PC-3 (cell line): ENCODE measurements at regions not wholly inside any gene's neighbourhood (a gene's known extent, or its start where the extent isn't known, plus 50 kb on each side); places are given as distances from the start of the nearest gene placed in this dataset.
"Not testable (repeated sequence)": the region's sequence is repeated elsewhere in the genome, so short reads cannot be mapped to it uniquely, and the experiment has no call there.

Experiments
- CTCF ChIP-seq: fragments of 300-600 bp; sonication (generic); conservative IDR thresholded peaks from 2 replicates; pipeline ENCODE4 v1.5.1; 2017; ENCODE audit warnings: antibody characterized with exemption, low read depth, mild to moderate bottlenecking, low read length
- EZH2phosphoT487 ChIP-seq: fragments of 300-600 bp; sonication (generic); IDR thresholded peaks from 2 replicates; pipeline ENCODE4 v1.6.1; 2018; ENCODE audit warnings: mild to moderate bottlenecking, antibody characterized with exemption, low read length, borderline replicate concordance

DNA sequence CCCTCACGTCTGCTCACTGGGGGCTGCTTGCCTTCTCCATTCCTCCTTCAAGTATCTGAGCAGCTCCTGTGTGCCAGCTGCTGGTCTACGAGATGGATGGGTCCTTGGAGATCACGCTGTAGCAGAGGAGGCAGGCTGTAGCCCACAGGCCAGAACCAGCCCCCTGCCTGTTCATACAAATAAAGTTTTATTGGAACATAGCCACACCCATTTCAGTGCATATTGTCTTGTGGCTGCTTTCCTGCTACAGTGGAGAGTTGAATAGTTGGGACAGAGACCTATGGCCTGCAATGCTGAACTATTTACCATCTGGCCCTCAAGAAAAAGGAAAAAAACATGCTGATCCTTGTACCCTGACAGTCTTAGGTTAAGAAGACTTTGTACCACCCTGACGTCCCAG lies 136.8 kb upstream of the HMX1 start:
- not testable (repeated sequence) for TF ChIP-seq CTCF, EZH2phosphoT487
